A673 (cell line): ENCODE measurements at regions not wholly inside any gene's neighbourhood (a gene's known extent, or its start where the extent isn't known, plus 50 kb on each side); places are given as distances from the start of the nearest gene placed in this dataset.

Experiments used
- CTCF ChIP-seq: fragments of 300-800, 200-600 bp; sonication (generic); conservative IDR thresholded peaks from 2 replicates; pipeline ENCODE4 v1.5.1; 2017; ENCODE audit warnings: low read depth, mild to moderate bottlenecking, antibody characterized with exemption, low read length, moderate library complexity, mixed read lengths
- EZH2 ChIP-seq: fragments of 200-600 bp; sonication (generic); IDR thresholded peaks from 2 replicates; pipeline ENCODE4 v1.6.1; 2017; ENCODE audit warnings: borderline replicate concordance, low read depth, mild to moderate bottlenecking, mixed read lengths, antibody characterized with exemption, low read length; ENCODE audit not compliant: poor library complexity, severe bottlenecking

GRCh38 chr15:61700803-61701202 is 359.4 kb downstream of the VPS13C start:
- no peak for TF ChIP-seq CTCF
- TF ChIP-seq EZH2, result no peak
